ENCODE measurements at regions not wholly inside any gene's neighbourhood (a gene's known extent, or its start where the extent isn't known, plus 50 kb on each side); places are given as distances from the start of the nearest gene placed in this dataset.

- Histone ChIP-seq H3K4me2 (ENCODE audit: low read depth, low read length, poor library complexity, severe bottlenecking) (no peak overlapping the region), H3F3A (ENCODE audit: insufficient read depth) (no peaks in the 10 kb centered on the region), H3K9me2 (replicated peaks; ENCODE audit: insufficient read depth, low read length) (no peaks in the 10 kb centered on the region), H3K9ac (ENCODE audit: low read length) (no peak overlapping the region), H3K4me3 (ENCODE audit: insufficient read depth, low read length, poor library complexity, severe bottlenecking) (no peak overlapping the region), H4K20me1 (ENCODE audit: low read depth, low read length) (no peaks in the 10 kb centered on the region), H3K27ac (ENCODE audit: low read depth, low read length) (no peak overlapping the region), H2AFZ (ENCODE audit: low read depth, low read length, severe bottlenecking) (no peak overlapping the region), H3K79me2 (ENCODE audit: insufficient read depth, low read length) (no peaks in the 10 kb centered on the region), H3K36me3 (ENCODE audit: low read length) (no peaks in the 10 kb centered on the region), H3K27me3 (ENCODE audit: low read length) (no peaks in the 10 kb centered on the region), H3K9me3 (ENCODE audit: insufficient read depth, low read length) (no peaks in the 10 kb centered on the region)
- no peak for TF ChIP-seq CTCF (IDR thresholded peaks at IDR 0.05; ENCODE audit: insufficient read depth, low read length, poor library complexity, severe bottlenecking)
- TF ChIP-seq EZH2phosphoT487 (conservative IDR thresholded peaks at IDR 0.05; ENCODE audit: low read length) = no peak
Measured at GRCh38 chr2:65656160-65656718, 223.8 kb upstream of the SPRED2 start.

GRCh38 chr2:65655000-65655399 lies 222.6 kb upstream of the SPRED2 start:
- no peaks in the 10 kb centered on the region for H3K9me3 ChIP-seq (ENCODE audit: insufficient read depth, low read length)
- H3K36me3 ChIP-seq (ENCODE audit: low read length) = no peaks in the 10 kb centered on the region
- no peaks in the 10 kb centered on the region for H3K27me3 ChIP-seq (ENCODE audit: low read length)
- H3F3A ChIP-seq (ENCODE audit: insufficient read depth) = no peaks in the 10 kb centered on the region
- no peak overlapping the region for H3K4me2 ChIP-seq (ENCODE audit: low read depth, low read length, poor library complexity, severe bottlenecking)
- no peak for TF ChIP-seq CTCF (IDR thresholded peaks at IDR 0.05; ENCODE audit: insufficient read depth, low read length, poor library complexity, severe bottlenecking)
- TF ChIP-seq EZH2phosphoT487 (conservative IDR thresholded peaks at IDR 0.05; ENCODE audit: low read length) = no peak
- H3K4me3 ChIP-seq (ENCODE audit: insufficient read depth, low read length, poor library complexity, severe bottlenecking) = no peak overlapping the region
- no peaks in the 10 kb centered on the region for H3K9me2 ChIP-seq (replicated peaks; ENCODE audit: insufficient read depth, low read length)
- H3K79me2 ChIP-seq (ENCODE audit: insufficient read depth, low read length) = no peaks in the 10 kb centered on the region
- H3K27ac ChIP-seq (ENCODE audit: low read depth, low read length) = no peak overlapping the region
- no peak overlapping the region for H2AFZ ChIP-seq (ENCODE audit: low read depth, low read length, severe bottlenecking)
- no peak overlapping the region for H3K9ac ChIP-seq (ENCODE audit: low read length)
- no peaks in the 10 kb centered on the region for H4K20me1 ChIP-seq (ENCODE audit: low read depth, low read length)

- Histone ChIP-seq H3K4me2 (ENCODE audit: low read depth, low read length, poor library complexity, severe bottlenecking) (no peak overlapping the region), H3K36me3 (ENCODE audit: low read length) (no peaks in the 10 kb centered on the region), H3F3A (ENCODE audit: insufficient read depth) (no peaks in the 10 kb centered on the region), H3K9me3 (ENCODE audit: insufficient read depth, low read length) (no peaks in the 10 kb centered on the region), H4K20me1 (ENCODE audit: low read depth, low read length) (no peaks in the 10 kb centered on the region), H3K4me3 (ENCODE audit: insufficient read depth, low read length, poor library complexity, severe bottlenecking) (no peak overlapping the region), H2AFZ (ENCODE audit: low read depth, low read length, severe bottlenecking) (no peak overlapping the region), H3K27me3 (ENCODE audit: low read length) (no peaks in the 10 kb centered on the region), H3K79me2 (ENCODE audit: insufficient read depth, low read length) (no peaks in the 10 kb centered on the region), H3K27ac (ENCODE audit: low read depth, low read length) (no peak overlapping the region), H3K9ac (ENCODE audit: low read length) (no peak overlapping the region), H3K9me2 (replicated peaks; ENCODE audit: insufficient read depth, low read length) (no peaks in the 10 kb centered on the region)
- TF ChIP-seq CTCF (IDR thresholded peaks at IDR 0.05; ENCODE audit: insufficient read depth, low read length, poor library complexity, severe bottlenecking) (no peak), EZH2phosphoT487 (conservative IDR thresholded peaks at IDR 0.05; ENCODE audit: low read length) (no peak)
Measured at GRCh38 chr2:65654496-65654895, 222.1 kb upstream of the SPRED2 start.
